OCI-LY1 (cell line): ENCODE measurements at regions not wholly inside any gene's neighbourhood (a gene's known extent, or its start where the extent isn't known, plus 50 kb on each side); places are given as distances from the start of the nearest gene placed in this dataset.

Experiments used
- H2AFZ ChIP-seq: fragments of 200-600 bp; sonication (generic), shearing (Covaris generic); 2 replicates; pipeline ENCODE4 v1.6.0; 2014; ENCODE audit warnings: antibody characterized with exemption, mild to moderate bottlenecking, low read length
- H3F3A ChIP-seq: fragments of 200-600 bp; sonication (generic), shearing (Covaris generic); 2 replicates; pipeline ENCODE4 v1.6.0; 2014; ENCODE audit warnings: mild to moderate bottlenecking, antibody characterized with exemption, low read length, moderate library complexity; ENCODE audit not compliant: insufficient read depth
- H3K27ac ChIP-seq: fragments of 200-600 bp; sonication (generic); 2 replicates; pipeline ENCODE4 v1.5.1; 2014; ENCODE audit warnings: low read length, mixed run types, mild to moderate bottlenecking, low read depth; ENCODE audit not compliant: poor library complexity, severe bottlenecking
- H3K27me3 ChIP-seq: fragments of 200-600 bp; sonication (generic); 2 replicates; pipeline ENCODE4 v1.6.0; 2014; ENCODE audit warnings: antibody characterized with exemption, mild to moderate bottlenecking, low read length, moderate library complexity; ENCODE audit not compliant: insufficient read depth
- H3K36me3 ChIP-seq: fragments of 200-600 bp; sonication (generic); 2 replicates; pipeline ENCODE4 v1.6.1; 2014; ENCODE audit warnings: mild to moderate bottlenecking, antibody characterized with exemption, low read length, moderate library complexity, mixed read lengths; ENCODE audit not compliant: insufficient read depth
- H3K4me1 ChIP-seq: fragments of 200-600 bp; sonication (generic); 2 replicates; pipeline ENCODE4 v1.5.1; 2014; ENCODE audit warnings: mild to moderate bottlenecking, low read length, moderate library complexity; ENCODE audit not compliant: insufficient read depth, severe bottlenecking
- H3K4me2 ChIP-seq: fragments of 200-600 bp; sonication (generic), shearing (Covaris generic); 2 replicates; pipeline ENCODE4 v1.6.1; 2014; ENCODE audit warnings: low read length
- H3K4me3 ChIP-seq: fragments of 200-600 bp; sonication (generic); 2 replicates; pipeline ENCODE4 v1.5.1; 2014; ENCODE audit warnings: low read length, low read depth, mild to moderate bottlenecking, mixed read lengths; ENCODE audit not compliant: poor library complexity, severe bottlenecking
- H3K79me2 ChIP-seq: fragments of 200-600 bp; shearing (Covaris generic); 2 replicates; pipeline ENCODE4 v1.6.1; 2016; ENCODE audit warnings: mixed run types, low read length, mixed read lengths; ENCODE audit not compliant: insufficient read depth
- H3K9ac ChIP-seq: fragments of 200-600 bp; sonication (generic), shearing (Covaris generic); 2 replicates; pipeline ENCODE4 v1.6.1; 2014; ENCODE audit warnings: mild to moderate bottlenecking, low read length, mixed read lengths
- H3K9me2 ChIP-seq: fragments of 200-600 bp; sonication (generic), shearing (Covaris generic); 2 replicates; pipeline ENCODE4 v1.6.1; 2014; ENCODE audit warnings: low read depth, mild to moderate bottlenecking, low read length, mixed read lengths
- H3K9me3 ChIP-seq: fragments of 200-600 bp; shearing (Covaris generic); 2 replicates; pipeline ENCODE4 v1.6.1; 2014; ENCODE audit warnings: low read length, mixed read lengths
- H4K20me1 ChIP-seq: fragments of 200-600 bp; sonication (generic), shearing (Covaris generic); 2 replicates; pipeline ENCODE4 v1.6.0; 2016; ENCODE audit warnings: mild to moderate bottlenecking, low read length; ENCODE audit not compliant: insufficient read depth
- EZH2 ChIP-seq: fragments of 200-600 bp; sonication (generic), shearing (Covaris generic); IDR thresholded peaks from 2 replicates; pipeline ENCODE4 v1.8.0; 2017; ENCODE audit warnings: borderline replicate concordance, mixed run types, mild to moderate bottlenecking, antibody characterized with exemption, low read length, moderate library complexity, mixed read lengths
- TF ChIP-seq, protein P1 (sequence below): fragments of 200-600 bp; sonication (generic), shearing (Covaris generic); IDR thresholded peaks from 2 replicates; pipeline ENCODE4 v1.5.1; 2017; ENCODE audit warnings: mild to moderate bottlenecking, antibody characterized with exemption, low read length, moderate library complexity, mixed read lengths

- Histone ChIP-seq H3K9ac (no peak overlapping the region), H3K27ac (no peak overlapping the region), H3K9me3 (peaks cover 15% of the 10 kb centered on the region), H4K20me1 (no peaks in the 10 kb centered on the region), H3K36me3 (no peaks in the 10 kb centered on the region), H3K4me3 (no peak overlapping the region), H3K27me3 (peaks cover 8% of the 10 kb centered on the region), H3K4me1 (no peaks in the 10 kb centered on the region), H3F3A (no peaks in the 10 kb centered on the region), H2AFZ (no peak overlapping the region), H3K9me2 (no peaks in the 10 kb centered on the region), H3K79me2 (no peaks in the 10 kb centered on the region), H3K4me2 (no peak overlapping the region)
- TF ChIP-seq, protein P1, sequence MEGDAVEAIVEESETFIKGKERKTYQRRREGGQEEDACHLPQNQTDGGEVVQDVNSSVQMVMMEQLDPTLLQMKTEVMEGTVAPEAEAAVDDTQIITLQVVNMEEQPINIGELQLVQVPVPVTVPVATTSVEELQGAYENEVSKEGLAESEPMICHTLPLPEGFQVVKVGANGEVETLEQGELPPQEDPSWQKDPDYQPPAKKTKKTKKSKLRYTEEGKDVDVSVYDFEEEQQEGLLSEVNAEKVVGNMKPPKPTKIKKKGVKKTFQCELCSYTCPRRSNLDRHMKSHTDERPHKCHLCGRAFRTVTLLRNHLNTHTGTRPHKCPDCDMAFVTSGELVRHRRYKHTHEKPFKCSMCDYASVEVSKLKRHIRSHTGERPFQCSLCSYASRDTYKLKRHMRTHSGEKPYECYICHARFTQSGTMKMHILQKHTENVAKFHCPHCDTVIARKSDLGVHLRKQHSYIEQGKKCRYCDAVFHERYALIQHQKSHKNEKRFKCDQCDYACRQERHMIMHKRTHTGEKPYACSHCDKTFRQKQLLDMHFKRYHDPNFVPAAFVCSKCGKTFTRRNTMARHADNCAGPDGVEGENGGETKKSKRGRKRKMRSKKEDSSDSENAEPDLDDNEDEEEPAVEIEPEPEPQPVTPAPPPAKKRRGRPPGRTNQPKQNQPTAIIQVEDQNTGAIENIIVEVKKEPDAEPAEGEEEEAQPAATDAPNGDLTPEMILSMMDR: peak; percentile 87
- TF ChIP-seq EZH2: no peak
These were observed 235.8 kb downstream of the NFATC2 start for GRCh38 chr20:51306521-51307358.

GRCh38 chr20:51306081-51306480, 236.4 kb downstream of the NFATC2 start:
- Histone ChIP-seq H3K9me2 (no peaks in the 10 kb centered on the region), H3K4me2 (no peak overlapping the region), H4K20me1 (no peaks in the 10 kb centered on the region), H3K4me1 (no peaks in the 10 kb centered on the region), H3K27me3 (peaks cover 3% of the 10 kb centered on the region; the same call in 1 of the 2 replicates), H3K9me3 (peaks cover 15% of the 10 kb centered on the region), H3K9ac (no peak overlapping the region), H3K36me3 (no peaks in the 10 kb centered on the region), H3K79me2 (no peaks in the 10 kb centered on the region), H3K27ac (no peak overlapping the region), H3K4me3 (no peak overlapping the region), H3F3A (no peaks in the 10 kb centered on the region), H2AFZ (no peak overlapping the region)
- TF ChIP-seq, protein P1: no peak
- no peak for TF ChIP-seq EZH2

GRCh38 chr20:51305316-51306052, 237.0 kb downstream of the NFATC2 start:
- Histone ChIP-seq H3K9ac (no peak overlapping the region), H3K4me2 (no peak overlapping the region), H3K9me3 (peaks cover 15% of the 10 kb centered on the region)

More at GRCh38 chr20:51305316-51306052, 237.0 kb downstream of the NFATC2 start:
- H3K4me1 ChIP-seq: no peaks in the 10 kb centered on the region
- no peaks in the 10 kb centered on the region for H3K9me2 ChIP-seq
- H2AFZ ChIP-seq: no peak overlapping the region
- peaks cover 3% of the 10 kb centered on the region; the same call in 1 of the 2 replicates for H3K27me3 ChIP-seq
- H4K20me1 ChIP-seq: no peaks in the 10 kb centered on the region
- no peak overlapping the region for H3K27ac ChIP-seq
- H3F3A ChIP-seq: no peaks in the 10 kb centered on the region
- no peaks in the 10 kb centered on the region for H3K36me3 ChIP-seq
- H3K79me2 ChIP-seq: no peaks in the 10 kb centered on the region
- TF ChIP-seq, protein P1: no peak
- no peak for TF ChIP-seq EZH2
- no peak overlapping the region for H3K4me3 ChIP-seq
